Embryonic facial prominence (tissue), 1 donor: ENCODE measurements at regions not wholly inside any gene's neighbourhood (a gene's known extent, or its start where the extent isn't known, plus 50 kb on each side); places are given as distances from the start of the nearest gene placed in this dataset.

Experiments
- DNase-seq: peaks from one replicate; pipeline ENCODE4 v3.0.0-alpha.2; 2016; ENCODE audit errors: extremely low spot score

DNA sequence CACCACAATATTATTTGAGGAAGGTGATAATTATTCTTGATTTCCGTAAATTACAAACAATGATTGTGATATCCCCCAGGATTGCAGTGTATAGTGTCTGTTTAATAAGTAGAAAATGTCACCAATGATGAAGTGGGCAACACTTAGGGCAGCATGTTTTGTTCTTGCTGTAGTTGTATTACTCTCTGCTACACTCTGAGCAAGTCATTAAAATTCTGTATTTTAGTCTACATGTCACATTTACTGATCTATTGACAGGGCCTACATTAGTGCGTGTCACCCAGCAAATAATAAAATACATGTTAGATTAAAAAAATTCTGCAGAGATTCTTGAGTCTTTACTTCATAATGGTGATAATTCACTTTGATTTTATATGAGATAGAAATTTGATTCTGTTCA is 247.6 kb downstream of the TMX3 start:
- DNase-seq: no peak

GRCh38 chr18:68466672-68467071 is 248.2 kb downstream of the TMX3 start:
- DNase-seq: no peak

GRCh38 chr18:68462766-68463165 is 252.1 kb downstream of the TMX3 start:
- no peak for DNase-seq

DNA sequence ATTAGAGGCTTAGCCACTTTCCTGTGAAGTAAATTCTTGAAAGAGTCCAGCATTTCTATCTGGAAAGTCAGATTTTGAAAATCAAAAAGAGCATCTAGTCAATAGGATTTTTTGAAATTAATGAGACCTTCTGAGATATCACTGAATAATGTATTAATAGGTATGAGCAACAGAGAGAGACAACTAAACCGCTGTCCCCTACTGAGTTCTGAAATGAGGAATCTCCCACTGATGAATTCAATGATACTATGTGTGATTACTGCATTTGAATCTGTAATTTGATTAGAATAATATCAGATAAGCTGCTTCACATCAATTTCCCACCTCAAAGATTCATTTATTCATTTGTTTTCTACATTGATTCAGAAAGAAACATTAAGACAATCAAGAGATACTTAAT is 252.8 kb downstream of the TMX3 start:
- no peak for DNase-seq

GRCh38 chr18:68461481-68462018 is 253.4 kb downstream of the TMX3 start:
- no peak for DNase-seq

- no peak for DNase-seq
Measured at GRCh38 chr18:68459968-68460367, 254.9 kb downstream of the TMX3 start.

DNA sequence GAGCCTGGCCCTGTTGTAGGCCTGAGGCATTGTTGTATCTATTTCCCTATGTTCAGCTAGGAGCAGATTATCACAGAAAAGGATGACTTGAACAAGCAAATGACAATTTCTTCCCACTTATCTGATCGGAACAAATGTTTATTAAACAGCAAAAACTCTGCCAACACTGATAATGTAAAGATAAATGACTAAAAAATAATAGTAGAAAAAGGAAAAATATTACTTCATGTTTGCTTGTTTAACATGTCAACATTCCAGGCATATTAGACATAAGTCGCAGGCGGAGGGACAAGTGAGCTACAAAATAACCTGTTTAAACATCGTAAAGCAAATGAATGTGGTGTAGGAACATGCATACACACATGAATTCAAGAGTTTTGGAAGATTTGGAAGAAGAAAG is 257.9 kb downstream of the TMX3 start:
- no peak for DNase-seq

DNA sequence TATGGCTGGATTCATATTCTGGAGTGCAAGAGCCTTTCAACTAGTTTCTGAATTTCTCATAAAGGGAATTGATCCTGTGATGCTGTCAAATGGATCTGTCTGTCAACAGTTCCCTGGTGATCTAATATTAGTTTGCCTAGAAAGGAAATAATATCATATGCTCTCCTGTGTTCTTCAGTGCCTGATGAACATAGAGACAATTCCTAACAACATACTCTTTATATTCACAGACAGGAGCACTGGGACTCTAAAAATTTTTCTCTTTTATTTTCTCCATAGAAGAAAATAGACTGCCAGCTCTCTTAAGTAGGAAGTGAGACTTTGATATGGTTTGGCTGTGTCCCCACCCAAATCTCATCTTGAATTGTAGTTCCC is 259.7 kb downstream of the TMX3 start:
- no peak for DNase-seq

GRCh38 chr18:68454511-68455228 is 260.2 kb downstream of the TMX3 start:
- no peak for DNase-seq

DNA sequence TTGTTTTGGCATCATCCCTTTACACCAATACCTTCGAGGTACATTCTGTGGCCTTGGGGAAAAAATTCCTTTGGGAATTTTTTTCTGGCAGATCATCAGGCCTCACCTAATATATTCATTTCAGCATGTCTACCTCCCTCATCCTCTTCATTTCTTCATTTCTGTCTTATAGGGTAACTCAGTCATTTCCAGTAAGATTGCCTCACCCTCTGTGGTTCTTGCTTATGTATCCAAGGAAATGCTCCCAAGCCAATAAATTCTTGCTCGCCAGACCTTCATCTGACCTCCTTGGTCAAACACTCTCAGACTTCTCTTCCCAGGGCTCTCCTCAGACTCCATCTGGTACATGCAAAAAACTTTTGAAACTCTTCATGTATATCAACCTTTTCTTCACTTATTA is 265.6 kb downstream of the TMX3 start:
- DNase-seq: no peak

GRCh38 chr18:68448736-68449135 is 266.2 kb downstream of the TMX3 start:
- DNase-seq: no peak

DNA sequence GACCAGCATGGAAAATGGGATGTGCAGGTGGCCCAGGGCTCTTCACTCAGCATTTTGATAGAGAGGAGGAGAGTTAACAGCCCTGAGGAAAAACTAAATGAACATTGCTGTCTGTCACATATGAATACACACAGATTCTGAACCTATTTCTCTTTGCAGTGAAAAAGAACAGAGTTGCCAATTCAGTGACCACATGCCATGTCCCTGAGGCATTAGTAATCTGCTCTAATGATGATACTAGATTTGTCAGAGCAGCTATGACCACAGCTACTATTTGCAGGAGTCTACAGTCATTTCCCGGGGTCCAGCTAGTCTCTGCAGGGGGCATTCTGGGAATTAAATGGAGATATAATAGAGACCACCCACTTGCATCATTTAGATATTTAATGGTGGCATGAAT is 267.6 kb downstream of the TMX3 start:
- DNase-seq: no peak

DNA sequence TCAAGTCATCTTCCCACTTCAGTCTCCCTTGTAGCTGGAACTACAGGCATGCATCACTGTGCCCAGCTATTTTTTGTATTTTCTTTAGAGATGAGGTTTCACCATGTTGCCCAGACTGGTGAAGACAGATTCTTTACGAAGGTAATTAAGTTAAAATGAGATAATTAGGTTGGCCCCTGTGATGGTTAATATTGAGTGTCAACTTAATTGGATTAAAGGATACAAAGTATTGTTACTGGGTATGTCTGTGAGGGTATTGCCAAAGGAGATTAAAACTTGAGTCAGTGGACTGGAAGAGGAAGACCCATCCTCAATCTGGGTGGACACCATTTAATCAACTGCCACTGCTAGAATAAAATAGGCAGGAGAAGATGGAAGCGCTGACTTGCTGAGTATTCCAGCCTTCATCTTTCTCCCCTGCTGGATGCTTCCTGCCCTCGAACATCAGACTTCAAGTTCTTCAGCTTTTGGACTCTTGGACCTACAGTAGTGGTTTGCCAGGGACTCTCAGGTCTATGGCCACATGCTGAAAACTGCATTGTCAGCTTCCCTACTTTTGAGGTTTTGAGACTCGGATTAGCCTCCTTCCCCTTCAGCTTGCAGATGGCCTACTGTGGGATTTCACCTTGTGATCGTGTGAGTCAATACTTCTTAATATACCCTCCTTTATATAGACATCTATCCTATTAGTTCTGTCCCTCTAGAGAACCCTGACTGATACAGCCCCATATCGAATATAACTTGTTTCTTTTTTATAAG is 269.1 kb downstream of the TMX3 start:
- no peak for DNase-seq

- no peak for DNase-seq
Measured at GRCh38 chr18:68445136-68445535, 269.8 kb downstream of the TMX3 start.

DNA sequence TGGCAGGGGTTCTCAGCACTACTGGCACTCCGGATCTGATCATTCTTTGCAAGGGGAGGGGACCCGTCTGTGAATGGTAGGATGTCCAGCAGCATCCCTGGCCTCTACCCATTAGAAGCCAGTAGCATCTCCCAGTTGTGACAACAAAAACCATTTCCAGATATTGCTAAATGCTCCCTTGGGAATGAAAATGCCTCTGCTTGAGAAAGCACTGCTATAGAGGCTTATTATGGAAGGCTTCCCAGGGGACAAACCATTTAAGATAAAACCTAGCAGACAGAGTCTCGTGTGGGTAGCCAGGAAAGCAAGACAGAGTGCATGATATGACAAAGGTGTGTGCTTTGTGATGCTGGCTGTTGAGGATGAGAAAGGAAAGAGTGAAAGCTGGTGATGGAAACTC is 273.7 kb downstream of the TMX3 start:
- no peak for DNase-seq

GRCh38 chr18:68440433-68440832 is 274.5 kb downstream of the TMX3 start:
- no peak for DNase-seq

DNA sequence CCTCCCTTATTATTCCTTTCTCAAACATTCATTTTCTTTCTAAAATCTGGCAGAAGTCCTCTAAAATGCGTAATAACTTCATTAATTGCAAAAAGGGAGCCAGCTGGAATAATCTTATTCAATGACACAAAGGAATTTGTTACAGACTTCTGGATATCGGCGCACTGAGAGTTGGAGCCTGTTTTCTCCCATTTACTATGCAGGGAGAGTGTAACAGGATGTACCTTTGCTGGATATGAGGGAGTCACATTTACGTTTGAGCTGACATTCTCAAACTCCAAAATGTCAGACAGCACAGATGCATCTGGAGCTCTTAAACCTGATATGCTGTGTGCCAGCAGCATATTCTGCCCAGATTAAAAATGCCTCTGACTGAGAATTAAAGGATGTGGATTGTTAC is 275.3 kb downstream of the TMX3 start:
- no peak for DNase-seq

GRCh38 chr18:68438983-68439382 is 275.9 kb downstream of the TMX3 start:
- DNase-seq: no peak

GRCh38 chr18:68438536-68438935 is 276.4 kb downstream of the TMX3 start:
- no peak for DNase-seq

- no peak for DNase-seq
Measured at GRCh38 chr18:68436485-68436884, 278.4 kb downstream of the TMX3 start.

GRCh38 chr18:68435581-68435980 is 279.3 kb downstream of the TMX3 start:
- DNase-seq: no peak

DNA sequence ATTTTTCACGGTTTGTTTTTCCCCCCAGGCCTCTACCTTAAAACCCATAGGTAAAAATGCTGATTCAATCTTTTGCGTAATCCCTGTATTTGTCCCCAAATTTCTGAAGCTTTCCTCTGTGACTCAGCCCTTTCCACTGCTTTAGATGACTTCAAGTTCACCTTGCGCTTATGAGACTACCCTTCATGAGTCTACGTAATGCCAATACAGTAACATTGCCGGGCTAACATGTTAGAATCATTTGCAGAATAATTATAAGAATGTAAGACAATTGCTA is 283.0 kb downstream of the TMX3 start:
- DNase-seq: no peak

GRCh38 chr18:68431111-68431921 is 283.6 kb downstream of the TMX3 start:
- no peak for DNase-seq
